Pancreas (tissue), 10 donors: ENCODE measurements at regions not wholly inside any gene's neighbourhood (a gene's known extent, or its start where the extent isn't known, plus 50 kb on each side); places are given as distances from the start of the nearest gene placed in this dataset.

ENCODE experiments used
- ATAC-seq, 4 donors: fragments of 200-7000 bp; cut with Tn5 transposase; one replicate each; pipeline versions ENCODE4 v1.8.0 to v1.9.1; 2020; ENCODE audit warnings: mild to moderate bottlenecking in 4 of 4, moderate library complexity in 4 of 4
- DNase-seq, 6 donors: peaks; one replicate each; pipeline ENCODE4 v3.0.0-alpha.2; 2020
- FAIRE-seq: peaks from 2 replicates; lab custom pipeline; 2012; peaks lifted over from hg19 to GRCh38; lab: Jason Lieb, UNC
- H3K27ac ChIP-seq, 4 donors: fragments of 200-600 bp; sonication (generic); 1 replicate in 3 of 4; 2 replicates in 1 of 4; pipeline versions ENCODE4 v1.5.0 to v1.8.0; 2020
- H3K27me3 ChIP-seq, 4 donors: fragments of 200-600 bp; one replicate each; pipeline ENCODE4 v1.8.0; 2021
- H3K36me3 ChIP-seq, 3 donors: fragments of 200-600 bp; sonication (generic) in 1 of 3; one replicate each; pipeline versions ENCODE4 v1.5.0 to v1.8.0; 2020 to 2021
- H3K4me1 ChIP-seq, 3 donors: fragments of 200-600 bp; one replicate each; pipeline ENCODE4 v1.8.0; 2021
- H3K4me3 ChIP-seq, 4 donors: fragments of 200-600 bp; sonication (generic) in 2 of 4; one replicate each; pipeline versions ENCODE4 v1.5.0 to v1.8.0; 2020 to 2021
- H3K9me3 ChIP-seq, 4 donors: fragments of 200-600 bp; one replicate each; pipeline ENCODE4 v1.8.0; 2021
- WGBS, 2 donors: extraction: QIAGEN DNeasy Blood & Tissue Kit; methylation state at CpG; one replicate each; pipeline ENCODE4 v1.1.7; 2013; 5-methylcytosine and 5-hydroxymethylcytosine counted together
- intact Hi-C, 3 donors: fragments of 100-400 bp; cut with DNase I; formaldehyde crosslinking; loops; one replicate each; pipeline versions ENCODE4 v1.11.1 to v1.14.2; 2022
- TF ChIP-seq, protein P1 (sequence below), 4 donors: fragments of 200-600 bp; sonication (generic) in 3 of 4; IDR thresholded peaks; one replicate each; pipeline versions ENCODE4 v1.5.0 to v1.8.0; 2021; ENCODE audit warnings: antibody characterized with exemption in 4 of 4
- donor health status: healthy with polysubstance abuse.
- donor health status: DM: no; HTN: no; CAD: no; lungs with moderate emphysema.
- donor health status: DM: no; HTN: no; CAD: no.
- donor health status: control.
- donor health status: control.
- donor health status: Bipolar disorder and iron deficiency.
- donor health status: DM: yes; HTN: yes; CAD: no.
- donor health status: DM: no; HTN: no; CAD: no.
- donor health status: DM: no; HTN: no; CAD: no.
- donor health status: DM: yes; HTN: yes; CAD: no.

DNA sequence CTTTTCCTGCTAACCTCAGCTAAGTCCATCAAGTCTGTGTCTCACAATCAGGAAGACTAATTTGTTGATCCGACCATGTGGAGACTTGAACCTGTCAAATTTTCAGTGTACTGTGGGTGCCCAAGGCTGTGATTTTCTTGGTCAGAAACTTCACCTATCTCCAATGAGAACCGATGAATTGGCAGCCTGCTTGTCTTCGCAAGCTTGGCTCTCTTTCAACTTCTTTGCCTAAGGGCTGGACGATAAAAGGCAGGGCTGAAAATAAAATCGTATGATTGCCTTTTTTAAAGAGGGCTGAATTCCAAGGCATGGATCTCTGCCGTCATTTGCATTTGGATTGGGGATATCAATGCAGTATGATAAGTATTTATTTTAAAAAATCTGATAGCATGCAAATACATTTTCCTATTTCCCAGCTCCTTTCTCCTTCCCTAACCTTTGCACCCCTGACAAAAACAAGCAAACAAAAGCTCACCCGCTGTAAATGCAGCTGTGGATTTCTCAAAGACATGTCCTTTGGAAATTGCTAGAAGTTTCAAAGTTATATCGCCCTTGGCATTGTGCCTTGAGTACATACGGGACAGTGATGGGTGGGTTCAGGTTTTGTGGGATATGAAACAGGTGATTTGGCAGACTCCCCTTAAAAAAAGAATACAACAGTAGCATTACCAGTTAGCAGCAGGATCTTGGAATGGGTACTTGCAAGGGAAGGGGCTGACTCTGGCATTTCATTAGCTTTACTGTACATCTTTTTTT lies 80.6 kb downstream of the NPTX2 start:
- FAIRE-seq = no peak

DNA sequence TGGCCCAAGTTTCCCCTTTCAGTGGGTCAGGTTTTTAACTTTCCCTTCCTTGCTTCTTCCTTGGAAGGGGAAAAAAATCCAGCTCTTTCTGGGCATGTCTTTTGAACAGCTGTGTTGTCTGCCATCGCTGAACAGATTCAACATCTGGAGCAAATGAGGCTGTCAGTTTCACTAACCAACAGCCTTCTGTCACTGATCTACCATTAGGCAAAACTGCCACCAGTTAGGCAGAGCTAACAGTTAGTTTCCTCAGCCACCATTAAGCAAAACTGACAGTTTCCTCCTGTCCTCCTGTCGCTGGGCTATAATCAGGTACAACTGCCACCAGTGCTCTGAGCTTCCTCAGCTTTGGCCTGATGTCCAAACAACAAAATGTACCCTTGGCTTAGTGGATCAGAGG lies 81.9 kb downstream of the NPTX2 start:
- DNase-seq = no peak
- no peak for FAIRE-seq
- H3K27me3 ChIP-seq = no peaks in the 10 kb centered on the region
- ATAC-seq = no peak
- intact Hi-C loops = no loop called here
- no peaks in the 10 kb centered on the region for H3K36me3 ChIP-seq
- H3K27ac ChIP-seq = peak overlapping the region in 1 of 4 donors; percentile 44
- H3K4me1 ChIP-seq = peaks cover 0 to 2% (median 0%) of the 10 kb centered on the region in 3 donors
- WGBS, 2 donors = 58 to 69% methylated on average over 2 of the region's 2 CpGs
- no peaks in the 10 kb centered on the region for H3K9me3 ChIP-seq
- H3K4me3 ChIP-seq = no peak overlapping the region
- TF ChIP-seq, protein P1, sequence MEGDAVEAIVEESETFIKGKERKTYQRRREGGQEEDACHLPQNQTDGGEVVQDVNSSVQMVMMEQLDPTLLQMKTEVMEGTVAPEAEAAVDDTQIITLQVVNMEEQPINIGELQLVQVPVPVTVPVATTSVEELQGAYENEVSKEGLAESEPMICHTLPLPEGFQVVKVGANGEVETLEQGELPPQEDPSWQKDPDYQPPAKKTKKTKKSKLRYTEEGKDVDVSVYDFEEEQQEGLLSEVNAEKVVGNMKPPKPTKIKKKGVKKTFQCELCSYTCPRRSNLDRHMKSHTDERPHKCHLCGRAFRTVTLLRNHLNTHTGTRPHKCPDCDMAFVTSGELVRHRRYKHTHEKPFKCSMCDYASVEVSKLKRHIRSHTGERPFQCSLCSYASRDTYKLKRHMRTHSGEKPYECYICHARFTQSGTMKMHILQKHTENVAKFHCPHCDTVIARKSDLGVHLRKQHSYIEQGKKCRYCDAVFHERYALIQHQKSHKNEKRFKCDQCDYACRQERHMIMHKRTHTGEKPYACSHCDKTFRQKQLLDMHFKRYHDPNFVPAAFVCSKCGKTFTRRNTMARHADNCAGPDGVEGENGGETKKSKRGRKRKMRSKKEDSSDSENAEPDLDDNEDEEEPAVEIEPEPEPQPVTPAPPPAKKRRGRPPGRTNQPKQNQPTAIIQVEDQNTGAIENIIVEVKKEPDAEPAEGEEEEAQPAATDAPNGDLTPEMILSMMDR (IDR thresholded peaks at IDR 0.05) = no peak

More for the DNA sequence above, 80.6 kb downstream of the NPTX2 start:
- H3K27me3 ChIP-seq = no peaks in the 10 kb centered on the region
- H3K4me3 ChIP-seq = no peak overlapping the region
- whole genome bisulfite sequencing, 2 donors = 30 to 33% methylated on average over 9 of the region's 9 CpGs
- TF ChIP-seq, protein P1 (IDR thresholded peaks at IDR 0.05) = no peak
- DNase-seq (peak in 4 of 6 donors; percentile 24 to 84 (median 80)), ATAC-seq (peak; percentile 90 to 93 (median 91))
- no peaks in the 10 kb centered on the region for H3K9me3 ChIP-seq
- no peaks in the 10 kb centered on the region for H3K36me3 ChIP-seq
- peaks cover 0 to 2% (median 0%) of the 10 kb centered on the region in 3 donors for H3K4me1 ChIP-seq
- peak overlapping the region in 2 of 4 donors; percentile 58 to 66 for H3K27ac ChIP-seq
- intact Hi-C loops = no loop called here

DNA sequence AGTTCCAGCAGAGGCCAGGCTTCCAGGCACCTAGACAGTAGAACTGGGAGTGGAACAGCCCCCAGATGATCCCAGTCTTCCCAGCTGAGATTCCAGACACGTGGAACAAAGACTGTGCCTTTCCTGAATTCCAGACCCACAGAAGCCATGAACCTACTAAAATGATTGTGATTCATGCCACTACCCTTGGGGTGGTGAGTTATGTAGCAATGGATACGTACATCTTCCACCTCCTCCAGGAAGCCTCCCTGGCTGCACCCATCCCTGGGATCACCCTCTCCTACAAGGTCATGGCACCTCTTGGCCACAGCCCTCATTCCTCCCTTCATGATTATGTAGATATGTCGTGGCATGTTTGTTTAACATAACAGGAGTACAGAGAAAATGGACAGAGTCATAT lies 83.4 kb downstream of the NPTX2 start:
- WGBS, 2 donors = 61 to 64% methylated on average over 3 of the region's 3 CpGs
- Histone ChIP-seq H3K27me3 (no peaks in the 10 kb centered on the region), H3K4me1 (peaks cover 0 to 2% (median 0%) of the 10 kb centered on the region in 3 donors), H3K9me3 (no peaks in the 10 kb centered on the region), H3K27ac (no peak overlapping the region), H3K4me3 (no peak overlapping the region), H3K36me3 (no peaks in the 10 kb centered on the region)
- TF ChIP-seq, protein P1 (IDR thresholded peaks at IDR 0.05) = no peak
- DNase-seq (no peak), ATAC-seq (no peak), FAIRE-seq (no peak)
- intact Hi-C loops = no loop called here

DNA sequence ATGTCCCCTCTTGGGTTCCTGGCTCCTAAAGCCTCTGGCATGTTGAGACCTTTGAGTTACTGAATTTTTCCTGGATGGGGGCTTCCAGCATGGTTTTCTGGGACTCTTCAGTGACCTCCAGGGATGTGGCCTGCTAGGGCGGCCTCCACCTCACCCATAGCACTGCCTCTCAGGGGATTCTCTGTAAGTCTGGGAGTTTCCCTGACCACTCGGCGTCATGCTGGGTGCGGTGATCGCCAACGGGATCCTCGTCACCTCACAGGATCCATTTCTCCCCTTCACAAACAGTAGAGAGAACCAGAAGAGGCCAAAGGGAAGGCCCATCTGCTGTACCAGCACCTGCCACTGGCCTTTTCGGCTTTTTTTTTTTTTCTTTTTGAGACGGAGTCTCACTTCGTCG lies 84.3 kb downstream of the NPTX2 start:
- TF ChIP-seq, protein P1 (IDR thresholded peaks at IDR 0.05) = no peak
- Histone ChIP-seq H3K27me3 (no peaks in the 10 kb centered on the region), H3K27ac (no peak overlapping the region), H3K4me1 (peaks cover 0 to 2% (median 0%) of the 10 kb centered on the region in 3 donors), H3K9me3 (no peaks in the 10 kb centered on the region), H3K4me3 (no peak overlapping the region), H3K36me3 (no peaks in the 10 kb centered on the region)
- ATAC-seq (no peak), DNase-seq (no peak), FAIRE-seq (no peak)
- 84 to 91% methylated on average over 11 of the region's 11 CpGs for WGBS, 2 donors
- intact Hi-C loops = no loop called here

DNA sequence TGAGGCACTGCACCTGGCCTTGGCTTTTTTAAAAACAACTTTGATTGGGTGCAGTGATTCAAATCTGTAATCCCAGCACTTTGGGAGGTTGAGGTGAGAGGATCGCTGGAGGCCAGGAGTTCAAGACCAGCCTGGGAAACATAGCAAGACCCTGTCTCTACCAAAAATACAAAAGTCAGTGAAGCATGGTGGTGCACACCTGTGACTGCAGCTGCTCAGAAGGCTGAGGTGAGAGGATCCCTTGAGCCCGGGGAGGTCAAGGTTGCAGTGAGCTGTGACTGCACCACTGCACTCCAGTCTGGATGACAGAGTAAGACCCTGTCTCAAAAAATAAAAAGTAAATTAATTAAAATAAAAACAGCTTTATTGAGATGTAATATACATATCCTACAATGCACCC lies 84.9 kb downstream of the NPTX2 start:
- DNase-seq (no peak), ATAC-seq (no peak), FAIRE-seq (no peak)
- Histone ChIP-seq H3K4me1 (peaks cover 0 to 2% (median 0%) of the 10 kb centered on the region in 3 donors), H3K36me3 (no peaks in the 10 kb centered on the region), H3K27ac (no peak overlapping the region), H3K9me3 (no peaks in the 10 kb centered on the region), H3K4me3 (no peak overlapping the region), H3K27me3 (no peaks in the 10 kb centered on the region)
- TF ChIP-seq, protein P1 (IDR thresholded peaks at IDR 0.05) = no peak
- 92 to 98% methylated on average over 2 of the region's 2 CpGs for WGBS, 2 donors
- intact Hi-C loops = no loop called here
